Body of pancreas (tissue), 4 donors: ENCODE measurements at regions not wholly inside any gene's neighbourhood (a gene's known extent, or its start where the extent isn't known, plus 50 kb on each side); places are given as distances from the start of the nearest gene placed in this dataset.

Experiments used
- CTCF ChIP-seq, 7 experiments: fragments of 450-650 bp in 4 of 7; fragments of 200-600 bp in 3 of 7; sonication (generic) in 3 of 7; IDR thresholded peaks; one replicate each; pipeline ENCODE4 v1.5.1; 2016 to 2019; ENCODE audit warnings: antibody characterized with exemption in 7 of 7
- POLR2A ChIP-seq, 3 donors: fragments of 450-650 bp; IDR thresholded peaks; one replicate each; pipeline ENCODE4 v1.6.1; 2016; ENCODE audit warnings: antibody characterized with exemption in 3 of 3, mild to moderate bottlenecking in 2 of 3

- no peak for TF ChIP-seq CTCF (IDR thresholded peaks at IDR 0.05)
- no peak for TF ChIP-seq POLR2A (IDR thresholded peaks at IDR 0.05)
Observed at GRCh38 chr17:63185420-63185819, 219.4 kb downstream of the TANC2 start.
